ENCODE measurements at regions not wholly inside any gene's neighbourhood (a gene's known extent, or its start where the extent isn't known, plus 50 kb on each side); places are given as distances from the start of the nearest gene placed in this dataset.

- no peak for DNase-seq (ENCODE audit: low read depth, low spot score)
- no peak for FAIRE-seq
- intact Hi-C loops (cut with micrococcal nuclease) (no loop called here), dilution Hi-C loops (cut with MboI; ENCODE audit: extremely low pct_ligation_motif_present, low sequenced_read_pairs) (no loop called here)
- no TSS peak for BruUV-seq (replicated peaks)
- no peak for TF ChIP-seq GATA2 (IDR thresholded peaks at IDR 0.05; ENCODE audit: insufficient read depth, insufficient read length, low read depth, low read length)
- Histone ChIP-seq H3K4me2 (ENCODE audit: insufficient read depth, low read length) (no peak overlapping the region), H3K9me3 (replicated peaks; ENCODE audit: control insufficient read depth, insufficient read depth, low read length) (no peaks in the 10 kb centered on the region), H3K36me3 (ENCODE audit: control insufficient read depth in 2 of 2, extremely low read depth in 1 of 2, insufficient read depth in 2 of 2, low read length in 2 of 2) (no peaks in the 10 kb centered on the region), H3K9me1 (replicated peaks; ENCODE audit: control insufficient read depth, extremely low read depth, insufficient read depth, low read length) (no peaks in the 10 kb centered on the region), H3K9ac (replicated peaks; ENCODE audit: extremely low read depth, insufficient read depth, low read length) (no peak overlapping the region), H3K4me3 (replicated peaks in 1 of 3; ENCODE audit: insufficient read depth in 1 of 3, low read depth in 1 of 3, low read length in 3 of 3) (no peak overlapping the region), H2AFZ (ENCODE audit: low read depth, low read length) (no peak overlapping the region), H3K4me1 (ENCODE audit: control insufficient read depth, extremely low read depth, insufficient read depth, low read length) (no peaks in the 10 kb centered on the region), H3K27me3 (ENCODE audit: control insufficient read depth in 2 of 2, insufficient read depth in 2 of 2, low read length in 2 of 2) (no peaks in the 10 kb centered on the region), H4K20me1 (replicated peaks; ENCODE audit: control insufficient read depth, extremely low read depth, insufficient read depth, low read length) (no peaks in the 10 kb centered on the region), H3K79me2 (ENCODE audit: control insufficient read depth, insufficient read depth, low read length) (no peaks in the 10 kb centered on the region), H3K27ac (ENCODE audit: insufficient read depth, low read depth, low read length) (no peak overlapping the region)
- CTCF ChIA-PET: interaction anchor here (1.0 kb wide), 1 partner anchor 11 kb away, joined by 3 read pairs; no protein-coding TSS in a partner anchor
- POLR2A ChIA-PET: no interaction called here
Measured at GRCh38 chr13:75996582-75996981, 360.5 kb downstream of the LMO7 start.

DNA sequence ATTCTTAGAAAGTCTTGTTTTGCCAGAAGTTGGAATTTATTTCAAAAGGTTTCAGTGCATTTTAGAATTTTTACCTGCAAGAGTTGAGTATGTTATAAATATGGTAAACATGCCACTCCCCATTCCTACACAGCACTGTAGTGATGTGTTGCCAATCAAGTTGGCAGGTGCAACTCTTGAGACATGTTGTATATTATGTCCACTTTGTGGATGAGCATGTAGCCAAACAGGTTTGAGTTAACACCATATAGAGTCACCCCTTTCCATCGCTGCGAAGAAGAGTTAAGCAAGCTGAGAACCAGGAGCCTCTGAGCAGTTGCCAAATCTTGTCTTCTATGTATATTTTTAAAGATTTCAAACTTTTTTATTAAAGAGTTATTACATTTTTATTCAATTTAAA, 359.8 kb downstream of the LMO7 start:
- no peaks in the 10 kb centered on the region for H3K79me2 ChIP-seq (ENCODE audit: control insufficient read depth, insufficient read depth, low read length)
- H3K27ac ChIP-seq (ENCODE audit: insufficient read depth, low read depth, low read length): no peak overlapping the region
- FAIRE-seq: no peak
- TF ChIP-seq FOS (IDR thresholded peaks at IDR 0.05; ENCODE audit: borderline replicate concordance, insufficient read depth, low read length) (no peak), POLR2AphosphoS5 (IDR thresholded peaks at IDR 0.05; ENCODE audit: insufficient read depth, low read depth, low read length) (no peak)
- H3K27me3 ChIP-seq (ENCODE audit: control insufficient read depth in 2 of 2, insufficient read depth in 2 of 2, low read length in 2 of 2): no peaks in the 10 kb centered on the region
- CTCF ChIA-PET: interaction anchor here (1.0 kb wide), 1 partner anchor 11 kb away, joined by 3 read pairs; no protein-coding TSS in a partner anchor
- no peak for DNase-seq (ENCODE audit: low read depth, low spot score)
- no peaks in the 10 kb centered on the region for H4K20me1 ChIP-seq (replicated peaks; ENCODE audit: control insufficient read depth, extremely low read depth, insufficient read depth, low read length)
- H3K9ac ChIP-seq (replicated peaks; ENCODE audit: extremely low read depth, insufficient read depth, low read length): no peak overlapping the region
- dilution Hi-C loops (cut with MboI; ENCODE audit: extremely low pct_ligation_motif_present, low sequenced_read_pairs): no loop called here
- H3K9me3 ChIP-seq (replicated peaks; ENCODE audit: control insufficient read depth, insufficient read depth, low read length): no peaks in the 10 kb centered on the region
- H3K9me1 ChIP-seq (replicated peaks; ENCODE audit: control insufficient read depth, extremely low read depth, insufficient read depth, low read length): no peaks in the 10 kb centered on the region
- H3K4me2 ChIP-seq (ENCODE audit: insufficient read depth, low read length): no peak overlapping the region
- POLR2A ChIA-PET: no interaction called here
- H3K36me3 ChIP-seq (ENCODE audit: control insufficient read depth in 2 of 2, extremely low read depth in 1 of 2, insufficient read depth in 2 of 2, low read length in 2 of 2): no peaks in the 10 kb centered on the region
- no TSS peak for BruUV-seq (replicated peaks)
- H3K4me1 ChIP-seq (ENCODE audit: control insufficient read depth, extremely low read depth, insufficient read depth, low read length): no peaks in the 10 kb centered on the region
- intact Hi-C loops (cut with micrococcal nuclease): no loop called here
- no peak overlapping the region for H3K4me3 ChIP-seq (replicated peaks in 1 of 3; ENCODE audit: insufficient read depth in 1 of 3, low read depth in 1 of 3, low read length in 3 of 3)
- no peak overlapping the region for H2AFZ ChIP-seq (ENCODE audit: low read depth, low read length)

Measured in endothelial cell of umbilical vein (primary cell).